RWPE1 (cell line): ENCODE measurements at regions not wholly inside any gene's neighbourhood (a gene's known extent, or its start where the extent isn't known, plus 50 kb on each side); places are given as distances from the start of the nearest gene placed in this dataset.

ENCODE experiments used
- CTCF ChIA-PET: fragments of 350-600 bp; sonication (Branson Sonifier 250); formaldehyde crosslinking; extraction: SDS; loops from one replicate; lab custom pipeline; 2021; lab: Yijun Ruan, JAX
- POLR2A ChIA-PET: fragments of 400-600 bp; formaldehyde crosslinking; extraction: SDS; loops from one replicate; lab custom pipeline; 2020; ENCODE audit warnings: antibody characterized with exemption; ENCODE audit not compliant: low non-redundant PET; lab: Yijun Ruan, JAX
- DNase-seq: peaks from one replicate; pipeline ENCODE4 v3.0.0; 2012; ENCODE audit warnings: low spot score
- H3K27ac ChIP-seq: fragments of 450-650 bp; 2 replicates; pipeline ENCODE4 v1.5.1; 2017
- TF ChIP-seq, protein P1 (sequence below): fragments of 450-650 bp; conservative IDR thresholded peaks from 2 replicates; pipeline ENCODE4 v1.5.1; 2017; ENCODE audit warnings: low read depth, mild to moderate bottlenecking

- CTCF ChIA-PET, result no interaction called here
- H3K27ac ChIP-seq, result no peak overlapping the region
- TF ChIP-seq, protein P1, sequence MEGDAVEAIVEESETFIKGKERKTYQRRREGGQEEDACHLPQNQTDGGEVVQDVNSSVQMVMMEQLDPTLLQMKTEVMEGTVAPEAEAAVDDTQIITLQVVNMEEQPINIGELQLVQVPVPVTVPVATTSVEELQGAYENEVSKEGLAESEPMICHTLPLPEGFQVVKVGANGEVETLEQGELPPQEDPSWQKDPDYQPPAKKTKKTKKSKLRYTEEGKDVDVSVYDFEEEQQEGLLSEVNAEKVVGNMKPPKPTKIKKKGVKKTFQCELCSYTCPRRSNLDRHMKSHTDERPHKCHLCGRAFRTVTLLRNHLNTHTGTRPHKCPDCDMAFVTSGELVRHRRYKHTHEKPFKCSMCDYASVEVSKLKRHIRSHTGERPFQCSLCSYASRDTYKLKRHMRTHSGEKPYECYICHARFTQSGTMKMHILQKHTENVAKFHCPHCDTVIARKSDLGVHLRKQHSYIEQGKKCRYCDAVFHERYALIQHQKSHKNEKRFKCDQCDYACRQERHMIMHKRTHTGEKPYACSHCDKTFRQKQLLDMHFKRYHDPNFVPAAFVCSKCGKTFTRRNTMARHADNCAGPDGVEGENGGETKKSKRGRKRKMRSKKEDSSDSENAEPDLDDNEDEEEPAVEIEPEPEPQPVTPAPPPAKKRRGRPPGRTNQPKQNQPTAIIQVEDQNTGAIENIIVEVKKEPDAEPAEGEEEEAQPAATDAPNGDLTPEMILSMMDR, result no peak
- no peak for DNase-seq
- POLR2A ChIA-PET, result no interaction called here
These were observed 174.1 kb upstream of the TMTC1 start for GRCh38 chr12:29957835-29958234.

GRCh38 chr12:29945904-29946303 is 162.2 kb upstream of the TMTC1 start:
- CTCF ChIA-PET, result no interaction called here
- TF ChIP-seq, protein P1, result no peak
- POLR2A ChIA-PET, result no interaction called here
- no peak overlapping the region for H3K27ac ChIP-seq
- no peak for DNase-seq

DNA sequence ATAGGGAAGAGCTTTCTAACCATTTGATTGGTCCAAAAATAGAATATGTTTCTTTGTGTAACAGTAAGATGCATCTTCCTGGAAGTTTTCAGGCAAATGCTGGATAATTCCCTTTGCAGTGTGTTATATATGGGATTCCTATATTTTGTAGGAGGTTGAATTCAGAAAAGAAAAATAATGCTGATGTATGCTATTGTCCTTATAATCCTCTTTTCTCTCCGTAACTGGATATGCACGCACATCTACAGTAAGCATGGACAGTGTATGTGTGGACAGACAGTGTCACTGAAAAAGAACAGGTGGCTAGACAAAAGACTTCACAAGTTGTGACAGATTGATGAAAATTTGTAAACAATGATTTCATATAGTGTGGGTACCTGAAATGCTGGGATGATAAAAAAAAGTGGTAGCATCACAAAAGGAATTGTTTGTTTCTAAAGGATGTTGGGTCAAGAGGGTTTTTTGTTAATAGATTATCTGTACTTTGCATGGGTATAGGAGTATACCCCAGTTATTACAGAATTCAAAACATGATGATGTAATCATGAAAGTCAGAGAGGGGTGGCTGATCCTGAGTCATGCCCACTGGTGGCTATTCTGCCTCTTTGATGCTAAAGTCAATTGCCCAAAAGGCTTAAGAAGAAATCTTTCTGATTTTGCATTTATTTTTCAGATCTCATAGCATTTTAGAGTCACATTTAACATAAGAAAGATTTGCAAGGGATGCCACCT is 160.7 kb upstream of the TMTC1 start:
- no peak overlapping the region for H3K27ac ChIP-seq
- TF ChIP-seq, protein P1, result no peak
- ChIA-PET POLR2A (no interaction called here), CTCF (no interaction called here)
- no peak for DNase-seq

GRCh38 chr12:29943683-29944082 is 159.9 kb upstream of the TMTC1 start:
- POLR2A ChIA-PET, result no interaction called here
- CTCF ChIA-PET, result no interaction called here
- DNase-seq, result no peak

GRCh38 chr12:29940811-29941210 is 157.1 kb upstream of the TMTC1 start:
- ChIA-PET POLR2A (no interaction called here), CTCF (no interaction called here)
- no peak overlapping the region for H3K27ac ChIP-seq
- TF ChIP-seq, protein P1, result no peak
- DNase-seq, result no peak

More at GRCh38 chr12:29943683-29944082, 159.9 kb upstream of the TMTC1 start:
- TF ChIP-seq, protein P1, result no peak
- H3K27ac ChIP-seq, result no peak overlapping the region

- POLR2A ChIA-PET, result no interaction called here
- no peak for DNase-seq
- TF ChIP-seq, protein P1, result no peak
- CTCF ChIA-PET, result no interaction called here
- H3K27ac ChIP-seq, result no peak overlapping the region
These were observed 146.8 kb upstream of the TMTC1 start for GRCh38 chr12:29930503-29930902.
